CD14-positive monocyte (primary cell): ENCODE measurements at regions not wholly inside any gene's neighbourhood (a gene's known extent, or its start where the extent isn't known, plus 50 kb on each side); places are given as distances from the start of the nearest gene placed in this dataset.

Experiments
- DNase-seq, 3 donors: peaks; one replicate each; pipeline ENCODE4 v3.0.0-alpha.2; 2011 to 2022
- H2AFZ ChIP-seq: 2 replicates; pipeline ENCODE4 v1.6.0; 2012; ENCODE audit warnings: mild to moderate bottlenecking, low read depth, low read length, inconsistent platforms; ENCODE audit not compliant: insufficient read depth, poor library complexity, severe bottlenecking
- H3K27ac ChIP-seq, 2 donors: 1 replicate in 1 of 2; 2 replicates in 1 of 2; pipeline ENCODE4 v1.5.1; 2012 to 2013; ENCODE audit warnings: low read length in 2 of 2, control low read depth in 1 of 2, inconsistent platforms in 1 of 2, low read depth in 1 of 2, mild to moderate bottlenecking in 1 of 2
- H3K27me3 ChIP-seq, 2 donors: one replicate each; pipeline versions ENCODE4 v1.6.0 to v1.6.1; 2011 to 2013; ENCODE audit warnings: low read length in 2 of 2; ENCODE audit not compliant: control insufficient read depth in 2 of 2, insufficient read depth in 2 of 2
- H3K36me3 ChIP-seq, 2 donors: replicated peaks in 1 of 2; 1 replicate in 1 of 2; 2 replicates in 1 of 2; pipeline versions ENCODE4 v1.5.1 to v1.6.1; 2012 to 2013; ENCODE audit warnings: low read length in 2 of 2, control low read depth in 1 of 2, inconsistent platforms in 1 of 2, mild to moderate bottlenecking in 1 of 2; ENCODE audit not compliant: insufficient read depth in 2 of 2, control insufficient read depth in 1 of 2
- H3K4me1 ChIP-seq, 2 donors: 1 replicate in 1 of 2; 2 replicates in 1 of 2; pipeline versions ENCODE4 v1.5.1 to v1.6.1; 2012 to 2013; ENCODE audit warnings: low read length in 2 of 2, control low read depth in 1 of 2, inconsistent platforms in 1 of 2, mild to moderate bottlenecking in 1 of 2, moderate library complexity in 1 of 2; ENCODE audit not compliant: insufficient read depth in 2 of 2, control insufficient read depth in 1 of 2
- H3K4me2 ChIP-seq: replicated peaks from 2 replicates; pipeline ENCODE3; 2012; ENCODE audit warnings: low read length, moderate library complexity, mild to moderate bottlenecking; ENCODE audit not compliant: poor library complexity, severe bottlenecking; ENCODE audit errors: extremely low read depth
- H3K4me3 ChIP-seq, 3 experiments: fragments of 200-600 bp in 1 of 3; sonication (generic) in 1 of 3; replicated peaks in 1 of 3; 1 replicate in 2 of 3; 2 replicates in 1 of 3; pipeline ENCODE4 v1.5.1; 2011 to 2013; ENCODE audit warnings: low read length in 3 of 3, mild to moderate bottlenecking in 3 of 3, control low read depth in 2 of 3, low read depth in 2 of 3, inconsistent platforms in 1 of 3, moderate library complexity in 1 of 3
- H3K79me2 ChIP-seq: 2 replicates; pipeline ENCODE4 v1.6.0; 2012; ENCODE audit warnings: mild to moderate bottlenecking, control low read depth, inconsistent platforms, low read length, moderate library complexity; ENCODE audit not compliant: insufficient read depth
- H3K9ac ChIP-seq: 2 replicates; pipeline ENCODE4 v1.6.0; 2017; ENCODE audit warnings: low read length, mild to moderate bottlenecking; ENCODE audit not compliant: insufficient read depth, poor library complexity, severe bottlenecking
- H3K9me3 ChIP-seq, 2 donors: replicated peaks in 1 of 2; 1 replicate in 1 of 2; 2 replicates in 1 of 2; pipeline versions ENCODE4 v1.5.1 to v1.6.1; 2012 to 2013; ENCODE audit warnings: low read length in 2 of 2, control low read depth in 1 of 2; ENCODE audit not compliant: control insufficient read depth in 1 of 2, insufficient read depth in 1 of 2
- H4K20me1 ChIP-seq: 2 replicates; pipeline ENCODE4 v1.6.0; 2012; ENCODE audit warnings: mild to moderate bottlenecking, low read length, control low read depth, moderate library complexity; ENCODE audit not compliant: insufficient read depth
- H3K27ac Mint-ChIP-seq, 7 donors: one replicate each; pipeline ENCODE4 v1.8.0; 2020; ENCODE audit warnings: mild to moderate bottlenecking in 7 of 7, mixed read lengths in 7 of 7, moderate library complexity in 6 of 7, inconsistent platforms in 2 of 7
- H3K27me3 Mint-ChIP-seq, 3 donors: one replicate each; pipeline ENCODE4 v1.8.0; 2021 to 2022; ENCODE audit warnings: low read depth in 3 of 3, mild to moderate bottlenecking in 3 of 3, mixed read lengths in 3 of 3, moderate library complexity in 3 of 3, inconsistent platforms in 1 of 3
- H3K36me3 Mint-ChIP-seq, 2 donors: one replicate each; pipeline ENCODE4 v1.8.0; 2020; ENCODE audit warnings: mixed read lengths in 2 of 2, inconsistent platforms in 1 of 2, mild to moderate bottlenecking in 1 of 2
- H3K4me1 Mint-ChIP-seq: one replicate; pipeline ENCODE4 v1.8.0; 2020; ENCODE audit warnings: mild to moderate bottlenecking, mixed read lengths
- H3K4me3 Mint-ChIP-seq, 2 donors: one replicate each; pipeline ENCODE4 v1.8.0; 2020; ENCODE audit warnings: mild to moderate bottlenecking in 2 of 2, mixed read lengths in 2 of 2, moderate library complexity in 1 of 2
- H3K9me3 Mint-ChIP-seq, 7 donors: one replicate each; pipeline ENCODE4 v1.8.0; 2020 to 2022; ENCODE audit warnings: mixed read lengths in 7 of 7, mild to moderate bottlenecking in 6 of 7, moderate library complexity in 6 of 7, inconsistent platforms in 2 of 7
- CTCF ChIP-seq: fragments of 200-600 bp; IDR thresholded peaks from one replicate; pipeline ENCODE4 v1.8.0; 2022; ENCODE audit warnings: antibody characterized with exemption, mild to moderate bottlenecking
- WGBS: methylation state at CpG from one replicate; pipeline ENCODE4 v1.1.5; 2013; ENCODE audit warnings: missing lambda C conversion rate; ENCODE audit not compliant: insufficient coverage; 5-methylcytosine and 5-hydroxymethylcytosine counted together
- intact Hi-C, 2 donors: fragments of 100-400 bp; cut with micrococcal nuclease; formaldehyde crosslinking; loops; one replicate each; pipeline versions ENCODE4 v1.15.0 to v1.15.1; 2023

- Histone ChIP-seq H3K9ac (no peak overlapping the region), H2AFZ (no peak overlapping the region), H3K9me3 (no peaks in the 10 kb centered on the region), H4K20me1 (no peaks in the 10 kb centered on the region), H3K4me3 (no peak overlapping the region), H3K36me3 (no peaks in the 10 kb centered on the region), H3K4me2 (no peak overlapping the region), H3K79me2 (no peaks in the 10 kb centered on the region), H3K4me1 (no peaks in the 10 kb centered on the region), H3K27ac (no peak overlapping the region), H3K27me3 (no peaks in the 10 kb centered on the region)
- Mint-ChIP-seq H3K4me1 (no peaks in the 10 kb centered on the region), H3K4me3 (no peak overlapping the region), H3K27me3 (no peaks in the 10 kb centered on the region), H3K9me3 (no peaks in the 10 kb centered on the region), H3K36me3 (no peaks in the 10 kb centered on the region), H3K27ac (no peak overlapping the region)
- DNase-seq = no peak
- no peak for TF ChIP-seq CTCF
- intact Hi-C loops = no loop called here
Measured at GRCh38 chr3:31189971-31190370, 295.5 kb upstream of the GADL1 start.

GRCh38 chr3:31191354-31191753 is 296.9 kb upstream of the GADL1 start:
- Histone ChIP-seq H3K36me3 (no peaks in the 10 kb centered on the region), H3K27ac (no peak overlapping the region), H3K4me3 (no peak overlapping the region), H3K4me1 (no peaks in the 10 kb centered on the region), H3K9ac (no peak overlapping the region), H2AFZ (no peak overlapping the region), H4K20me1 (no peaks in the 10 kb centered on the region), H3K27me3 (no peaks in the 10 kb centered on the region), H3K4me2 (no peak overlapping the region), H3K79me2 (no peaks in the 10 kb centered on the region), H3K9me3 (no peaks in the 10 kb centered on the region)
- no peaks in the 10 kb centered on the region for H3K9me3 Mint-ChIP-seq
- H3K4me1 Mint-ChIP-seq = no peaks in the 10 kb centered on the region
- TF ChIP-seq CTCF = no peak
- no peaks in the 10 kb centered on the region for H3K27me3 Mint-ChIP-seq
- 91% methylated on average over 6 of the region's 6 CpGs for WGBS
- H3K27ac Mint-ChIP-seq = no peak overlapping the region
- intact Hi-C loops = no loop called here
- H3K4me3 Mint-ChIP-seq = no peak overlapping the region
- no peaks in the 10 kb centered on the region for H3K36me3 Mint-ChIP-seq
- DNase-seq = no peak
